ENCODE measurements at regions not wholly inside any gene's neighbourhood (a gene's known extent, or its start where the extent isn't known, plus 50 kb on each side); places are given as distances from the start of the nearest gene placed in this dataset.
"Not testable (repeated sequence)": the region's sequence is repeated elsewhere in the genome, so short reads cannot be mapped to it uniquely, and the experiment has no call there.

DNA sequence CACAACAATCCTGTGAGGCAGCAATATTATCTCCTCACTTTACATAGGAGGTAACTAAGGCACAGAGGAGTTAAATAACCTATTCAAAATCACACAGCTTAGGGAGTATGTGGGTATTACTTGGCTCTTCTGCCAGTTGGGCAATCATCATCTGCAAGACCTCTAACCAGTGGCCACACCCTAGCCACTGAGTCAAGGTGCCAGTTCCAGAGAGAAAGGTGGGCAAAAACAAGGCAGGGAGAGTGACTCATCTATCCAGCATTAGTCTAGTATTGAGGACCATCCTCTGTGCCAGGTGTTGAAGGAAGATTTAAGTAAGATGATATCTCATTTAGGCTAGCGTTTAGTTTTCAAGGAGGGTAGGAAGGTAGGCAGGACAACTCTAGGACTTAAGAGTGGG is 113.9 kb upstream of the EOLA2 start:
- no peak for DNase-seq (ENCODE audit: low spot score)

GRCh38 chrX:150058728-150059127 is 120.4 kb upstream of the EOLA2 start:
- DNase-seq (ENCODE audit: low spot score), result no peak

DNA sequence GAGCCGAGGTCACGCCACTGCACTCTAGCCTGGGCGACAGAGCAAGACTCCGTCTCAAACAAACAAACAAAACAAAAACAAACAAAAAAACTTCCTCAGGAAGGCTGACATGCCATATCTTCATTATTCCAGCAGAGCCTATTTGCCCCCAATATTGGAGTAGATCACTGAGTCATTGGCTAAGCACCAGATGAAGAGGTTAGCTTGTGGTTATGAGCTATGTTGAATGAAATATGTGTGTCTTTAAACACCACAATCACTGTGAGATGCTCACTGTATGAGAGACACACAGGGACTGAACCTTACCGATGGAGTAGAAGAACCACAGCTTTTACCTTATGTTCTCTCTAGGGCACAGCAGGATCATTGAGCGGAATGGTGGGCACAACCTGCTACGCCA is 122.1 kb upstream of the EOLA2 start:
- DNase-seq (ENCODE audit: low spot score), result no peak

DNA sequence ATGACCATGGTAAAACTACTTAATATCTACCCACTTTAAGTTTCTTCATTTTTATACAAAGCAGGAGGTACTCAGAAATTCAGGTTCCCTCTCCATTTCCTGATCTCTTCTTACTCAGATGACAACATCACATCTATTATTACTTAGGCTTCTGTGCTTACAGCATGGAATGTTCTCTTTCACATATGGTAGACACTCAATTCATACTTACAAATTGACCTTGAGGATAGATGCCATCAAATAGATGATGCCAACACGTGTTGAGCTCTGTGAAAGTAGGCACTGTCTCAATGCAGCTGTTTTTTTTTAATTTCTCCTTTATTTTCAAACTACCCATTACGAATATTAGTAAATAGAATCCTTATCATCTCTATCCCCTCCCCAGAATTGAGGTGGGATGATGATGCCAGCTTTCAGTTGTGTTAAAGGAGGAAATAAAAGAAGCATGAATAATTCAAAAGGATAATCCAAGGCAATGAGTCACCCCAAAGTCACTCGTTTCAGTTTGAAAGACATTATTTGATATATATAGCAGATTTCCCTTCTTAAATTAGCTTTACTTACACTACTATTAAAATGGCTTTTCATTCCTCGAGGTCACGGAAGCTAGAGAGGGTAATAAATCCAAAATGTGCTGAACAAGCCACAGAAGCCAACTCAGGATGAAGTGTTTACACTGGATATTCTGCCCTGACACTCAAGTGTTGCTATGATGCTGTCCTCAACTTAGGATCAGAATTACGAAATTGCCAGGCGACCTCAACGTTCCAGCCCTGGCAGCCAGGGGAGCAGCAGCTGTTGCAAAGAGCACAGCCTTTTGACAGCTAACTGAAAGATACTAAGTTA is 124.2 kb upstream of the EOLA2 start:
- no peak for DNase-seq (ENCODE audit: low spot score)

DNA sequence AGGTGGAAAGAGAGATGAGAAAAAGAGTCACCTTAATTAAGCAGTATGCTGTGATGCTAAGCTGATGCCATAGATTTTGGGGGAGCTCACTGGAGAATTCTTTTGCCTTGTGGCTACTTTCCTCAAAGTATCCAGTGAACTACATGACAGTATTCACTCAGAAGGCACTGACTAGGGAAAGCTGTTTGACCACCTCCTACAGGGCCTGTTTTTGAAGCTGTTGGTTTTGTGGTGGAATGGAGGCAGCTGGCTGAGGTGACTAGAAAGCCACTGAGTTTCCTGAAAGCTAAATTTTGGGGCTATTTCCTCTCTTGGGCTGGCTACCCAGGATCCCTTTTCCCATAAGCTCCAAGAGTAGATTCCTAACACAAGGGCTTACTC is 124.8 kb upstream of the EOLA2 start:
- DNase-seq (ENCODE audit: low spot score), result no peak

DNA sequence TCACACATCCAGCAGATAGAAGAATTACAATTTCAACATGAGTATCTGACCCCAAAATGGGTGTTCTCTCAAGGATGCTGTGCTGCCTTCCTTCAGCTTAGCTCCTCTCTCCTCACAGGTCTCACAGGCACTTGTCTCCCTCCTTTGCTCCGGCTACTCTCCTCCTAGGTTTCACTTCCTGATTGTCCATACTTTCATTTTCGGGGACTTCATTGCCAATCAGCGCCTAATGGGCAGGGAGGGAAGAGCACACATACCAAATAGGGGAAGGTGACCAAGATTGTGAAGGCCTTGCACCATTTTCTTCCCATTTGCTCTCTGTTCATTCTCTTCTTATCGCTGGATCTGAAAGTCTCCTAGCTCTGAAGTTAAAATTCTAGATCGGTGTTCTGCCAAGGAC is 125.4 kb upstream of the EOLA2 start:
- DNase-seq (ENCODE audit: low spot score), result no peak

- DNase-seq (ENCODE audit: low spot score), result no peak
These were observed 135.9 kb upstream of the EOLA2 start for GRCh38 chrX:150074175-150074574.

GRCh38 chrX:150080497-150080896 is 142.2 kb upstream of the EOLA2 start:
- no peak for DNase-seq (ENCODE audit: low spot score)

DNA sequence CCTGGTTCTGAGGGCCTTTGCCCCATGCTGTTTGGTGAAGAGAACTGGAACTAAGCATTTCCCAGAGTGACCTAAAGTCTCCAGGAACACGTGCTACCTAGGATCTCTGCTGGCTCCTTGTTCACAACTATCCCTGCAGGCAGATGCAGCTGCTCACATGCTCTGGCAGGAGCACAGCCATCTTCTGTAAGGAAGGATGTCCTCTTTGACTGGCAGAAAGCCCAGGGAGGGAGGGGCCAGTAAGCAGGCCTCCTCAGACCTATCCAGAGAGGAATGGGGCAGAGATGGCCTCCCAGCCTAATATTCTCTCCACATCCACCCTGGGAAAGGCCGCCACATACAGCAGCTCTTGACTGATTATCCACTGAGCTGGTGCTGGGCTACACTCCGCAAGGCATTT is 142.8 kb upstream of the EOLA2 start:
- DNase-seq (ENCODE audit: low spot score), result no peak

GRCh38 chrX:150084496-150085229 is 146.4 kb upstream of the EOLA2 start:
- no peak for DNase-seq (ENCODE audit: low spot score)

DNA sequence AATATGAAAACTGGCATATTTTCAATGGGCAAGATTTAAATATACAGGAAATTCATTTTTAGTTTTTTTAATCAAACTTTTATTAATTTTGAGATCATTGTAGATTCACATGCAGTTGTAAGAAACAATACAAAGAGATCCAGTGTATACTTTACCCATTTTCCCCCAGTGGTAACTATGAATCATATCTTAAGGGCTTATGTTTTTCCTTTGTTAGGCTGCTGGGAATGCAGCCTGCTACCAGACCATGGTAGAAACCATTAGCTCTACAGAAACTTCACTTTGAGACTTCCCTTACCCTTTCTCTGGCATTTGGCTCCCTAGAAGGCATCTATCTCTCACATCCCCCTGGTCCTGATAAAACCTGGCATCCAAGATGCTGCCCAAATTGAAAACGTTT is 147.6 kb upstream of the EOLA2 start:
- DNase-seq (ENCODE audit: low spot score), result no peak

- no peak for DNase-seq (ENCODE audit: low spot score)
These were observed 148.1 kb upstream of the EOLA2 start for GRCh38 chrX:150086371-150086770.

DNA sequence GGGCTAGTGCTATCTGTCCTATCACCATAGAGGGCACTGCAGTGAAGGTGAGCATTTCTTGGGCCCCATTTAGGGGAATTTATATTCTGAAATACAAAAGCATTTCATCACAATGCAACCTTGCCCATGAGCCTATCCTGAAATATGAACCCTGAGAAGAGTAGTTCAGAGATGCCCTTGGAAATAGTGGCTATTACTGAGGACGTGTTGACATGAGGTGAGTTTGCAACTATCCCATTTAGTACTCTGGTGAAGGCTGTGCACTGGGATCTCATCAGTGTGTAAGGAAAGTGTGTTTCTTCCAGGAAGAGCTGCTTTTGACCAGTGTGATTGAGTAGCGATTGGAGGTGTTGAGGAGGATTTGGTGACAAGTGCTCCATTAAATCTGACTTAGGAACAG is 149.3 kb upstream of the EOLA2 start:
- no peak for DNase-seq (ENCODE audit: low spot score)

GRCh38 chrX:150088042-150088441 is 149.8 kb upstream of the EOLA2 start:
- no peak for DNase-seq (ENCODE audit: low spot score)

DNA sequence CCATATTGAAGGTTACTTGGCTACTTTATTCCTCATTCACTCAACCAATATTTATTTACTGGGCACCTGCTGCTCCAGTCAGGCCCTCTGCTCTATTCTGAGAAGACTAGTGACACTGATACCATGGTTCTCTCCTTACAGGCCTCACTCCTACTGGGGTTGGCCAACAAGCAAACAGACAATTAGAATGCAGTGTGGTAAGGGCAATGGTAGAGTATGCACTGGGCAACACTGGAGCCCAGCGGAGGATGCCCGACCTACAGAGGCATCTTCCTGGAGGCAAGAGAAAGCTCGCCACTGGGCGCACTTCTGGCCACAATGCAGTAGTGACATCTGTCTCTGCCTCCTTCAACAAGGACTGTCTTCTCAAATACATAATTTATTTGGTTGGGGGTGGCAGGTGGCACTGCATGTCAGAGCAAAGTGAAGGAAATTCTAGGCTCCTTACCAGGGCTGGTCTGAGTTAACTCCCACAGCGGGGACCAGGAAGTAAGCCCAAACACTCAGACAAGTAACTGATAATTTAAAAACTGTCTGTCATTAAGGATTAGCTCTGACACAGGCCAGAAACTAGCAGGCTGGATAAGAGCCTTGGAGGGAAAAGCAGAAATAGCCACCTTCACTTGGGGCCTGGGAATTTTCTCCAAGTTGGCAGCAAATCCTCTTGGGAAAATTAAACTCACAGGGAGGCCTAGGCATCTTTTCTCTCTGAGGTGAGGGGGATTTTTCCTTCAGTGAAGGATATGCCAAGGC is 150.7 kb upstream of the EOLA2 start:
- no peak for DNase-seq (ENCODE audit: low spot score)

- DNase-seq (ENCODE audit: low spot score), result not testable (repeated sequence)
These were observed 153.0 kb upstream of the EOLA2 start for GRCh38 chrX:150091300-150091699.

DNA sequence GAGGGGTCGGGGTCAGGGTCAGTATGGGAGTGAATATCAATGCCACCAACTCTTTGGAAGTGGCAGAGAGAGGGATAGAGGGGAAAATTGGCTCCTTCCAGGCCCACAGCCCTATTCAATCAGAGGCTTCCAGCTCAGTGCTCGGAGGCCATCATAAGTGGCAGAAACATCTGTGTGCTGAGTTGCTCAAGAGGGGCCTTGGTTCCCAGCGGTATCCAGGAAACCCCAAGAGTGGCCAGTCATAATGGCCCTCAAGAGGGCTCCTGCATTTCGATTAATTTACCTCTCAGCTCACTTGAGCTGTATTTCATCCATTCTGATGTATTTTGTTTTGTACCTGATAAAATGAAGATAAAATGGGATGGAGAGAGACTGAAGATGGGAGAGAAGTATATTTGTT is 154.3 kb upstream of the EOLA2 start:
- no peak for DNase-seq (ENCODE audit: low spot score)

GRCh38 chrX:150094375-150094774 is 156.1 kb upstream of the EOLA2 start:
- no peak for DNase-seq (ENCODE audit: low spot score)

DNA sequence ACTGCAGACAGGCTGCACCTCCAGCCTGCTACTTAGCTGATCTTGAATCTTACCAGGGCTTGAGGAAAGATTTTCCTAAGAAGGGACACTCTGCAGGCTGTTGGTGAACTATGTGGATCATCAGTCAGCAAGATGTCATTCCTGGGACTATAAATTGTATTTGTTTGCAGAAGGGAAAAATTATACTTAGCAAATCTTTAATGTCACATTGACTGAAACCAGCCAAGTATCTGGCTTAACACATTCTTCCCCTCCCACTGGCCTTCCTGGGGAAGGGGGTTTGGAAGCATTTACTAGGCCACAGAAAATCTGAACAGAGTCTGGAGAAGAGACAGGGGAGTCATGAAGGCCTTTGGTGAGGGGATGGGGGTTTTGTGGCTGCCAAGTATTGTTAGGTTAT is 156.7 kb upstream of the EOLA2 start:
- no peak for DNase-seq (ENCODE audit: low spot score)

DNA sequence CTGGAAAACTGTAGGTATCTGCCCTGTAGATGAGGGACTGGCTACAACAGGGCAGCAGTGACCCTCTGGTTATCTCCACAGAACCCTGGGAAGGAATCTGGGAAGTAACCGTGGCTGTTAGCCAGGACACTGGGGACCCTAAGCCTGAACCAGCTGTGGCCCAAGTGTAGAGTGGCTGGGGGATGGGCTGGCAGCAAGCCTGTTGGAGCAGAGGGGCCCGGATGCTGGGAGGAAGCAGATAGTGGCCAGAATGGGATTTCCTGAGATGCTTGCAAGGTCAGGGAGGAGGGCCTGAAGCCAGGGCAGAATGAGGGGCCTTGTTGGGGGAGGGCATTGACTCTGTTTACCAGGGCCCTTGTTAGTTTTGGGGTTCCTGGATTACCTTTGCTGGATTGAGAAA is 161.0 kb upstream of the EOLA2 start:
- DNase-seq (ENCODE audit: low spot score), result no peak

GRCh38 chrX:150100261-150100660 is 162.0 kb upstream of the EOLA2 start:
- DNase-seq (ENCODE audit: low spot score), result no peak

DNA sequence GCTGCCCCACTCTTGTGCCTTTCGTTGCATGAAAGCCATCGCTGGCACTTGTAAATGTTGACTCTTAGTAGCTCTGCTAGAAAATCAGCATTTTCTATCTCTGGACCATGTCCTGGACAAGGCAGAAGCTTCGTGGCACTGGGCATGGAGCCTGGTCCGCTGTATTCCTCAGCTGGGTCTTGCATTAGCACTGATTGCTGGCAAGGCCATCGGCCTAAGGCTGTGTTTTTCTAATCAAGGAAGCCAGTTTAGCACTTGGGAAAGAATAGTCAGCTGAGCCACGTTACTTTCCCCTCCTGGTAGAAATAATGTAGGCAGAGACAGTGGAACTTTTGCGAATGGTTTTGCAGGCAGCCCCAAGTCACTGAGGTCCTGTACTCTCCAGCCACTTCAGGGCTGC is 180.2 kb upstream of the EOLA2 start:
- DNase-seq (ENCODE audit: low spot score), result no peak

DNA sequence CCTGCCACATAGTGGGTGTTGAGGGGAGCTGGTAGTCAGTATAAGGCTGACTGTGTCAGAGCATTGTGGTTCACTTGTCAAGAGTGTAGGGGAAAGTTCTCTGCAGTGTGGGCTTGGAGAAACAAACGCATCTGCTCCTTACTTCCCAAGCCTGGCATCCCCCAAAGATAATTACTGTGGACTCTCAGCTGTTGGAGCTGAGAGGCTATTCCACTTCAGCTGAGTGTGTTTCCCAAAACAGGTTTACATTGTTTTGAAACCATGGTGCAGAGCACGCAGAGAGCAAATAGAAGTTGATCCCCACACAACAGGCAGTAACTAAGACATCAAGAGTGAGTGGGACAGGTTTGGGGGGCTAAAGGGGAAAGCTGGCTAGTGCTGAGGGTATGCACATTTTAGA is 181.0 kb upstream of the EOLA2 start:
- no peak for DNase-seq (ENCODE audit: low spot score)

Measured in activated CD4-positive, alpha-beta T cell treated with anti-CD3 and anti-CD28 coated beads, Interleukin-2, Interleukin-4, amounts not matched to agents 100 ng/mL and 50 ng/mL, durations not matched to agents 16 hours and 8 hours (primary cell).